GM23338 (cell line): ENCODE measurements at regions not wholly inside any gene's neighbourhood (a gene's known extent, or its start where the extent isn't known, plus 50 kb on each side); places are given as distances from the start of the nearest gene placed in this dataset.

ENCODE experiments used
- ATAC-seq: fragments of 200-7000 bp; cut with Tn5 transposase; 3 replicates; pipeline ENCODE4 v1.9.1; 2020
- DNase-seq: peaks from one replicate; pipeline ENCODE4 v3.0.0-alpha.2; 2015; ENCODE audit warnings: low spot score
- H2AFZ ChIP-seq: fragments of 200-600 bp; sonication (generic); 2 replicates; pipeline ENCODE4 v1.8.0; 2016; ENCODE audit warnings: antibody characterized with exemption, mild to moderate bottlenecking, moderate library complexity
- H3F3A ChIP-seq: fragments of 200-600 bp; sonication (generic); replicated peaks from 2 replicates; pipeline ENCODE4 v1.8.0; 2017; ENCODE audit warnings: antibody characterized with exemption, mixed run types, low read depth
- H3K27ac ChIP-seq: fragments of 200-600 bp; sonication (generic); 2 replicates; pipeline ENCODE4 v1.6.1; 2016; ENCODE audit warnings: low read depth
- H3K27me3 ChIP-seq: fragments of 200-600 bp; sonication (generic); 2 replicates; pipeline ENCODE4 v1.8.0; 2016; ENCODE audit warnings: mild to moderate bottlenecking, mixed run types, moderate library complexity; ENCODE audit not compliant: insufficient read depth
- H3K36me3 ChIP-seq: fragments of 200-600 bp; sonication (generic); 2 replicates; pipeline ENCODE4 v1.8.0; 2016; ENCODE audit warnings: mild to moderate bottlenecking; ENCODE audit not compliant: insufficient read depth
- H3K4me1 ChIP-seq: fragments of 200-600 bp; sonication (generic); 2 replicates; pipeline ENCODE4 v1.8.0; 2016; ENCODE audit warnings: mild to moderate bottlenecking, moderate library complexity; ENCODE audit not compliant: insufficient read depth
- H3K4me2 ChIP-seq: fragments of 200-600 bp; sonication (generic); 2 replicates; pipeline ENCODE4 v1.7.1; 2017; ENCODE audit warnings: mixed run types
- H3K4me3 ChIP-seq: fragments of 200-600 bp; sonication (generic); 2 replicates; pipeline ENCODE4 v1.6.1; 2016; ENCODE audit warnings: mixed run types
- H3K79me2 ChIP-seq: fragments of 200-600 bp; sonication (generic); replicated peaks from 2 replicates; pipeline ENCODE4 v1.8.0; 2017; ENCODE audit warnings: mild to moderate bottlenecking; ENCODE audit not compliant: insufficient read depth
- H3K9me2 ChIP-seq: fragments of 200-600 bp; sonication (generic); 2 replicates; pipeline ENCODE4 v1.8.0; 2017; ENCODE audit not compliant: insufficient read depth
- H4K20me1 ChIP-seq: fragments of 200-600 bp; sonication (generic); replicated peaks from 2 replicates; pipeline ENCODE4 v1.8.0; 2017; ENCODE audit warnings: mild to moderate bottlenecking; ENCODE audit not compliant: insufficient read depth
- H3K27ac Mint-ChIP-seq: 2 replicates; pipeline ENCODE4 v1.8.0; 2020; ENCODE audit warnings: inconsistent platforms, mild to moderate bottlenecking, moderate library complexity, mixed read lengths
- H3K27me3 Mint-ChIP-seq: 3 replicates; pipeline ENCODE4 v1.8.0; 2022; ENCODE audit warnings: low read depth, mild to moderate bottlenecking, moderate library complexity, mixed read lengths, inconsistent platforms; ENCODE audit not compliant: insufficient read depth, poor library complexity
- H3K36me3 Mint-ChIP-seq: 3 replicates; pipeline ENCODE4 v1.8.0; 2021; ENCODE audit warnings: low read depth, mild to moderate bottlenecking, inconsistent platforms, moderate library complexity, mixed read lengths
- H3K4me1 Mint-ChIP-seq: 3 replicates; pipeline ENCODE4 v1.8.0; 2020; ENCODE audit warnings: mild to moderate bottlenecking, inconsistent platforms, mixed read lengths
- H3K4me3 Mint-ChIP-seq: 3 replicates; pipeline ENCODE4 v1.8.0; 2021; ENCODE audit warnings: moderate library complexity, mild to moderate bottlenecking, inconsistent platforms, mixed read lengths
- H3K9me3 Mint-ChIP-seq: 3 replicates; pipeline ENCODE4 v1.8.0; 2020; ENCODE audit warnings: moderate library complexity, mild to moderate bottlenecking, inconsistent platforms, mixed read lengths
- CREB1 ChIP-seq: fragments of 250-450 bp; sonication (Bioruptor Pico); IDR thresholded peaks from 2 replicates; pipeline ENCODE4 v1.5.0; 2020; ENCODE audit warnings: low read depth, mild to moderate bottlenecking, moderate library complexity
- NANOG ChIP-seq: IDR thresholded peaks from 2 replicates; pipeline ENCODE4 v1.6.1; 2016; ENCODE audit warnings: antibody characterized with exemption, borderline replicate concordance
- STAT1 ChIP-seq: IDR thresholded peaks from one replicate; pipeline ENCODE4 v1.6.1; 2016; ENCODE audit warnings: antibody characterized with exemption; ENCODE audit not compliant: unreplicated experiment
- ZNF331 ChIP-seq: fragments of 250-450 bp; sonication (Bioruptor Pico); IDR thresholded peaks from 2 replicates; pipeline ENCODE4 v1.5.0; 2020; ENCODE audit warnings: low read depth, mild to moderate bottlenecking, moderate library complexity
- TF ChIP-seq, protein P1 (sequence below): fragments of 250-450 bp; sonication (Bioruptor Pico); IDR thresholded peaks from 2 replicates; pipeline ENCODE4 v1.5.0; 2020; ENCODE audit warnings: mild to moderate bottlenecking, moderate library complexity
- TF ChIP-seq, protein P2 (sequence below): IDR thresholded peaks from one replicate; pipeline ENCODE4 v1.6.1; 2018; ENCODE audit warnings: antibody characterized with exemption; ENCODE audit not compliant: unreplicated experiment
- TF ChIP-seq, protein P3 (sequence below): IDR thresholded peaks from 2 replicates; pipeline ENCODE4 v1.6.1; 2016; ENCODE audit warnings: antibody characterized with exemption

DNA sequence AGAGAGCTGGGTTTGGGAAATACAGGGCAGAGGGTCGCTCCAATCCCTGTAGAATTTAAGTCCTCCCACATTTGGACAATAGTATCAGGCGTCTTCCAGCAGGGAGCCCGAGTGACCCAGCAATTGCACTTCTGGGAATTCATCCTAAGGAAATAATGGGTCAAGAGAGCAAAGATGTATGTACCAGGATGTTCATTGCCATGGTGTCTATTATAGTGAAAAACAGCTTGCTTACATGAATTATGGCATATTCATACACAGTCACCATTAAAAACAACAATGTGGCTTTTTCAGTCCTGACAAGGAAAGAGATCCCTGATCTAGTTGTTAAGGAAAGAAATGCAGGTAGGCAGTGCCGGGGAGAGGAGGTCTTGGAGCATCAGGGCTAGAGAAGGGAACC lies 167.7 kb downstream of the PJA1 start (continued):
- TF ChIP-seq, protein P1, sequence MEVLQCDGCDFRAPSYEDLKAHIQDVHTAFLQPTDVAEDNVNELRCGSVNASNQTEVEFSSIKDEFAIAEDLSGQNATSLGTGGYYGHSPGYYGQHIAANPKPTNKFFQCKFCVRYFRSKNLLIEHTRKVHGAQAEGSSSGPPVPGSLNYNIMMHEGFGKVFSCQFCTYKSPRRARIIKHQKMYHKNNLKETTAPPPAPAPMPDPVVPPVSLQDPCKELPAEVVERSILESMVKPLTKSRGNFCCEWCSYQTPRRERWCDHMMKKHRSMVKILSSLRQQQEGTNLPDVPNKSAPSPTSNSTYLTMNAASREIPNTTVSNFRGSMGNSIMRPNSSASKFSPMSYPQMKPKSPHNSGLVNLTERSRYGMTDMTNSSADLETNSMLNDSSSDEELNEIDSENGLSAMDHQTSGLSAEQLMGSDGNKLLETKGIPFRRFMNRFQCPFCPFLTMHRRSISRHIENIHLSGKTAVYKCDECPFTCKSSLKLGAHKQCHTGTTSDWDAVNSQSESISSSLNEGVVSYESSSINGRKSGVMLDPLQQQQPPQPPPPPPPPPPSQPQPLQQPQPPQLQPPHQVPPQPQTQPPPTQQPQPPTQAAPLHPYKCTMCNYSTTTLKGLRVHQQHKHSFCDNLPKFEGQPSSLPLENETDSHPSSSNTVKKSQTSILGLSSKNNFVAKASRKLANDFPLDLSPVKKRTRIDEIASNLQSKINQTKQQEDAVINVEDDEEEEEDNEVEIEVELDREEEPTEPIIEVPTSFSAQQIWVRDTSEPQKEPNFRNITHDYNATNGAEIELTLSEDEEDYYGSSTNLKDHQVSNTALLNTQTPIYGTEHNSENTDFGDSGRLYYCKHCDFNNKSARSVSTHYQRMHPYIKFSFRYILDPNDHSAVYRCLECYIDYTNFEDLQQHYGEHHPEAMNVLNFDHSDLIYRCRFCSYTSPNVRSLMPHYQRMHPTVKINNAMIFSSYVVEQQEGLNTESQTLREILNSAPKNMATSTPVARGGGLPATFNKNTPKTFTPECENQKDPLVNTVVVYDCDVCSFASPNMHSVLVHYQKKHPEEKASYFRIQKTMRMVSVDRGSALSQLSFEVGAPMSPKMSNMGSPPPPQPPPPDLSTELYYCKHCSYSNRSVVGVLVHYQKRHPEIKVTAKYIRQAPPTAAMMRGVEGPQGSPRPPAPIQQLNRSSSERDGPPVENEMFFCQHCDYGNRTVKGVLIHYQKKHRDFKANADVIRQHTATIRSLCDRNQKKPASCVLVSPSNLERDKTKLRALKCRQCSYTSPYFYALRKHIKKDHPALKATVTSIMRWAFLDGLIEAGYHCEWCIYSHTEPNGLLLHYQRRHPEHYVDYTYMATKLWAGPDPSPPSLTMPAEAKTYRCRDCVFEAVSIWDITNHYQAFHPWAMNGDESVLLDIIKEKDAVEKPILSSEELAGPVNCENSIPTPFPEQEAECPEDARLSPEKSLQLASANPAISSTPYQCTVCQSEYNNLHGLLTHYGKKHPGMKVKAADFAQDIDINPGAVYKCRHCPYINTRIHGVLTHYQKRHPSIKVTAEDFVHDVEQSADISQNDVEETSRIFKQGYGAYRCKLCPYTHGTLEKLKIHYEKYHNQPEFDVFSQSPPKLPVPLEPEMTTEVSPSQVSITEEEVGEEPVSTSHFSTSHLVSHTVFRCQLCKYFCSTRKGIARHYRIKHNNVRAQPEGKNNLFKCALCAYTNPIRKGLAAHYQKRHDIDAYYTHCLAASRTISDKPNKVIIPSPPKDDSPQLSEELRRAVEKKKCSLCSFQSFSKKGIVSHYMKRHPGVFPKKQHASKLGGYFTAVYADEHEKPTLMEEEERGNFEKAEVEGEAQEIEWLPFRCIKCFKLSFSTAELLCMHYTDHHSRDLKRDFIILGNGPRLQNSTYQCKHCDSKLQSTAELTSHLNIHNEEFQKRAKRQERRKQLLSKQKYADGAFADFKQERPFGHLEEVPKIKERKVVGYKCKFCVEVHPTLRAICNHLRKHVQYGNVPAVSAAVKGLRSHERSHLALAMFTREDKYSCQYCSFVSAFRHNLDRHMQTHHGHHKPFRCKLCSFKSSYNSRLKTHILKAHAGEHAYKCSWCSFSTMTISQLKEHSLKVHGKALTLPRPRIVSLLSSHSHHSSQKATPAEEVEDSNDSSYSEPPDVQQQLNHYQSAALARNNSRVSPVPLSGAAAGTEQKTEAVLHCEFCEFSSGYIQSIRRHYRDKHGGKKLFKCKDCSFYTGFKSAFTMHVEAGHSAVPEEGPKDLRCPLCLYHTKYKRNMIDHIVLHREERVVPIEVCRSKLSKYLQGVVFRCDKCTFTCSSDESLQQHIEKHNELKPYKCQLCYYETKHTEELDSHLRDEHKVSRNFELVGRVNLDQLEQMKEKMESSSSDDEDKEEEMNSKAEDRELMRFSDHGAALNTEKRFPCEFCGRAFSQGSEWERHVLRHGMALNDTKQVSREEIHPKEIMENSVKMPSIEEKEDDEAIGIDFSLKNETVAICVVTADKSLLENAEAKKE (CRISPR knock-in tag), result no peak
- TF ChIP-seq STAT1, result no peak
- TF ChIP-seq, protein P2, sequence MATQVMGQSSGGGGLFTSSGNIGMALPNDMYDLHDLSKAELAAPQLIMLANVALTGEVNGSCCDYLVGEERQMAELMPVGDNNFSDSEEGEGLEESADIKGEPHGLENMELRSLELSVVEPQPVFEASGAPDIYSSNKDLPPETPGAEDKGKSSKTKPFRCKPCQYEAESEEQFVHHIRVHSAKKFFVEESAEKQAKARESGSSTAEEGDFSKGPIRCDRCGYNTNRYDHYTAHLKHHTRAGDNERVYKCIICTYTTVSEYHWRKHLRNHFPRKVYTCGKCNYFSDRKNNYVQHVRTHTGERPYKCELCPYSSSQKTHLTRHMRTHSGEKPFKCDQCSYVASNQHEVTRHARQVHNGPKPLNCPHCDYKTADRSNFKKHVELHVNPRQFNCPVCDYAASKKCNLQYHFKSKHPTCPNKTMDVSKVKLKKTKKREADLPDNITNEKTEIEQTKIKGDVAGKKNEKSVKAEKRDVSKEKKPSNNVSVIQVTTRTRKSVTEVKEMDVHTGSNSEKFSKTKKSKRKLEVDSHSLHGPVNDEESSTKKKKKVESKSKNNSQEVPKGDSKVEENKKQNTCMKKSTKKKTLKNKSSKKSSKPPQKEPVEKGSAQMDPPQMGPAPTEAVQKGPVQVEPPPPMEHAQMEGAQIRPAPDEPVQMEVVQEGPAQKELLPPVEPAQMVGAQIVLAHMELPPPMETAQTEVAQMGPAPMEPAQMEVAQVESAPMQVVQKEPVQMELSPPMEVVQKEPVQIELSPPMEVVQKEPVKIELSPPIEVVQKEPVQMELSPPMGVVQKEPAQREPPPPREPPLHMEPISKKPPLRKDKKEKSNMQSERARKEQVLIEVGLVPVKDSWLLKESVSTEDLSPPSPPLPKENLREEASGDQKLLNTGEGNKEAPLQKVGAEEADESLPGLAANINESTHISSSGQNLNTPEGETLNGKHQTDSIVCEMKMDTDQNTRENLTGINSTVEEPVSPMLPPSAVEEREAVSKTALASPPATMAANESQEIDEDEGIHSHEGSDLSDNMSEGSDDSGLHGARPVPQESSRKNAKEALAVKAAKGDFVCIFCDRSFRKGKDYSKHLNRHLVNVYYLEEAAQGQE, result no peak

DNA sequence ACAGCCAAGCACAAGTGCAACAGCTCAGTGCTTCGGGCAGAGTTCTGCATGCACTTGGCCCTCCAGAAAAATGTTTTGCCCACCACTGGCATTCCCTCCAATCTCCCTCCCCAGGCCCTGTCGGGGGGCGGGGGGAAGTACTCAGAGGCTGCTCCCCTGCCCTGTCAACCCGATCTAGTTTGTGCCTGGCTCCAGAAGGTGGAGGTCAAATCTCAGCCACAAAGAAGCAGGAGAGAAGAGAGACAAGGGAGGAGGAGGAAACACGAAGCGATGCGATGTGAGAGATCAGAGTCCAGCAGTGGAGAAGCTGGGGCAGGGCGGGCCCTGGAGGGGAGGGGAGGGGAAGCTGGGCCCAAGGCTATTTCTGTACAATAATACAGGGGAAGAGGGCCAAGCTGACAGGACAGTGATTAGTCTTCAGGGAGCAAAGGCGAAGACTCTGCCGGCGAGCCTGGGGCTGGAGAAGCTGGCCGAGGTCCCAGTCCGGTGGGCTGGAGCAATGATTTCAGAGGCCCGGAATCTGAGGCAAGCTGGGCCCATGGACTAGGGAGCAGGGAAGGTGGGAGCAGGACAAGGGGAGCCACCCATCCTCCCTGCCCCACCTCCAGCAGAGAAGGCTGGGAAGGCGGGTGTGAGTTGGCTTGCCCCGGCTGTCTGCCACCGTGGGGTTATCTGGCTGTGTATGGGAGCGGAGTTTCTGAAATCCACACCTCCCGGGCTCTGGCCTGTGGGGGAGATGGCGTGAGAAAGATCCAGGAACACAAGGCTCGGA lies 167.1 kb downstream of the EFNB1 start:
- no peak overlapping the region for H3K4me3 ChIP-seq
- Mint-ChIP-seq H3K4me3 (no peak overlapping the region), H3K27me3 (peaks cover 4% of the 10 kb centered on the region), H3K27ac (no peak overlapping the region), H3K9me3 (no peaks in the 10 kb centered on the region; the same call in 2 of the 3 replicates), H3K4me1 (peaks cover 3% of the 10 kb centered on the region; the same call in 2 of the 3 replicates), H3K36me3 (no peaks in the 10 kb centered on the region)
- H4K20me1 ChIP-seq, result no peaks in the 10 kb centered on the region
- no peaks in the 10 kb centered on the region for H3K9me2 ChIP-seq
- DNase-seq, result no peak
- H3K36me3 ChIP-seq, result no peaks in the 10 kb centered on the region
- ATAC-seq, result no peak
- H3K4me2 ChIP-seq, result no peak overlapping the region
- H3K27me3 ChIP-seq, result no peaks in the 10 kb centered on the region
- no peak overlapping the region for H2AFZ ChIP-seq
- no peaks in the 10 kb centered on the region for H3K79me2 ChIP-seq
- no peak overlapping the region for H3K27ac ChIP-seq
- no peaks in the 10 kb centered on the region for H3F3A ChIP-seq
- no peaks in the 10 kb centered on the region for H3K4me1 ChIP-seq
- no peak for TF ChIP-seq CREB1 (CRISPR knock-in tag)
- TF ChIP-seq, protein P2, result no peak
- no peak for TF ChIP-seq ZNF331 (CRISPR knock-in tag)
- TF ChIP-seq, protein P3, sequence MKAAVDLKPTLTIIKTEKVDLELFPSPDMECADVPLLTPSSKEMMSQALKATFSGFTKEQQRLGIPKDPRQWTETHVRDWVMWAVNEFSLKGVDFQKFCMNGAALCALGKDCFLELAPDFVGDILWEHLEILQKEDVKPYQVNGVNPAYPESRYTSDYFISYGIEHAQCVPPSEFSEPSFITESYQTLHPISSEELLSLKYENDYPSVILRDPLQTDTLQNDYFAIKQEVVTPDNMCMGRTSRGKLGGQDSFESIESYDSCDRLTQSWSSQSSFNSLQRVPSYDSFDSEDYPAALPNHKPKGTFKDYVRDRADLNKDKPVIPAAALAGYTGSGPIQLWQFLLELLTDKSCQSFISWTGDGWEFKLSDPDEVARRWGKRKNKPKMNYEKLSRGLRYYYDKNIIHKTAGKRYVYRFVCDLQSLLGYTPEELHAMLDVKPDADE, result no peak
- no peak for TF ChIP-seq STAT1
- TF ChIP-seq NANOG, result no peak
